LNCAP (cell line): ENCODE measurements at regions not wholly inside any gene's neighbourhood (a gene's known extent, or its start where the extent isn't known, plus 50 kb on each side); places are given as distances from the start of the nearest gene placed in this dataset.

Experiments
- CTCF ChIP-seq: fragments of 450-650 bp; IDR thresholded peaks from 2 replicates; pipeline ENCODE4 v1.5.1; 2017; ENCODE audit warnings: mild to moderate bottlenecking

- TF ChIP-seq CTCF = no peak
Observed at GRCh38 chr13:29956853-29957252, 106.4 kb upstream of the UBL3 start.

GRCh38 chr13:29955137-29955650 lies 104.8 kb upstream of the UBL3 start:
- TF ChIP-seq CTCF = no peak

GRCh38 chr13:29954082-29955028 lies 103.9 kb upstream of the UBL3 start:
- TF ChIP-seq CTCF = no peak

- TF ChIP-seq CTCF = no peak
Observed at GRCh38 chr13:29953542-29953941, 103.1 kb upstream of the UBL3 start.

GRCh38 chr13:29952245-29952644 lies 101.8 kb upstream of the UBL3 start:
- no peak for TF ChIP-seq CTCF

GRCh38 chr13:29948791-29949190 lies 98.4 kb upstream of the UBL3 start:
- no peak for TF ChIP-seq CTCF

- TF ChIP-seq CTCF = no peak
Observed at GRCh38 chr13:29948244-29948643, 97.8 kb upstream of the UBL3 start.
